DMS 273 treated with DMSO at 0.1 percent for 48 hours (cell line): ENCODE measurements at regions not wholly inside any gene's neighbourhood (a gene's known extent, or its start where the extent isn't known, plus 50 kb on each side); places are given as distances from the start of the nearest gene placed in this dataset.
"Not testable (repeated sequence)": the region's sequence is repeated elsewhere in the genome, so short reads cannot be mapped to it uniquely, and the experiment has no call there.

Source experiments
- DNase-seq: peaks from one replicate; lab custom pipeline; 2025; lab: John Stamatoyannopoulos, UW

DNA sequence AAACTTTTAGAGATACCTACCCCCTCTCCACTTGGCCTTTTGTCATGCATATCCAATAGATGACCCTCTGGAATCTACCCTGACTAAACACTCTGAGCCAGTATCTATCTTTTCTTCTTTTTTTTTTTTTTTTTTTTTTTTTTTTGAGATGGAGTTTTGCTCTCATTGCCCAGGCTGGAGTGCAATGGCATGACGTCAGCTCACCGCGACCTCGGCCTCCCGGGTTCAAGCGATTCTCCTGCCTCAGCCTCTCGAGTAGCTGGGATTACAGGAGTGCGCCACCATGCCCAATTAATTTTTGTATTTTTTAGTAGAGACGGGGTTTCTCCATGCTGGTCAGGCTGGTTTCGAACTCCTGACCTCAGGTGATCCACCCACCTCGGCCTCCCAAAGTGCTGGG lies 50.8 kb upstream of the GRIN2B start:
- not testable (repeated sequence) for DNase-seq

DNA sequence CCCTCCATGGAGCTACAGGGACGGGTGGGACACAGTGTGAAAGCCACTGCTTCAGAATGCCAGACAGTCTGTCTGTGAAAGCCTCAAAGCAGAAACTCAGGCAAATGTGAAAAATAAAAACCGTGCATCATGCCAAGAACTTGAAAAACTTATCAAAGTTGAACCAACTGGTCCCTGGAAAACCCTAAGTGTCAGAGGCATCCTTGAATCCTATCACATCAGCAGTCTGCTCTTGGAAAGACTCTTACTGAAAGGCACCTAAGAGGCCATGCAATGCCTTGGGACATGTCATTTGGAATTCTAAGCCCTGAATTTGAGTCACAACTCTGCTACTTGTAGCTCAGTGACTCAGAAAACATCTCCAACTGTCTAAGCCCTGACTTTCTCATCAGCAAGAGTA lies 62.4 kb upstream of the GRIN2B start:
- DNase-seq: no peak

DNA sequence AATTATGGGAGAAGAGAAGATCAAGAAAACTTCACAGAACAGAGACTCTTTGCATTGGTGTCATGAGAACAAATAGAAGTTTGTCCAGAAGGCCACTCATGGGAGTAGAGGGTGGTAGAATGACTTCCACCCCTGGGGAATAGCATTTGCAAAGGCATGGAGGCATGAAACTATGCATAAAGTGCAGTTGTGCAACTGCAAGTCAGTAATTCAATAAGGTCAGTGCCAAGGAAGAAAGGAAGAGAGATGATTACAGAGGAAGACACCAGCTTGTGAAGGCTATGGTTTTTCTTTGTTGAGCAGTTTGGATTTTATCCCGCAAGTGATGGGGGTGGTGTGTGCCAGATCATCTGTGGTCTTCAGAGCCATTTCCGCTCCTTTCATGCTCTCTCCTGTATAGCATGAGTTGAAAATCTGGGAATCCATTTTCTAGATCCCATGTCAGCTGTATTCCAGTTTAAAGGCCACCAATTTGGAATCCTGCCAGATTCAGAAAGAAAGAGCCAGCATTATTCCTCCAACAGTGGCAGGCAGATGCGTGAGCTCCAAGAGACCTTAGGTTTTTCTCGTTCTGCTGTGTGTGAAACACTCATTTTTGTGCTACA lies 67.6 kb upstream of the GRIN2B start:
- no peak for DNase-seq

DNA sequence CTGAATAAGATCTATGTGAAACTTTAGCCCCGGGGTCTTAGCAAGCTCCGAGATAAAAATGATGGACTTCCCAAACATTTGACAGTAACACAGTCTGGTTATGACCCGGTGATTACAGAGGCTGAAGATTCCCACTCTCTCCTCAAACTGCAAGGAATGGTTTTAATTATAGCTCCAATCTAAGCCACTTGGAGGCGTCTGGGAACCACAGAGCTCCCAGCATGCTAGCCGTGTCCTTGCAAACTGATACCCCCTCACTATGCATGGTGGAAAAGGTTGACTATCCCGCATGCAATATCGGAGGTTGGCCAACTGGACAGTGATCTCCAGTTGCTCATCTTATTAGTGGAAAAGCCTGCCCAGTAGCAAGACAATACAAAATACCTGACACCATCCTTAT lies 76.5 kb upstream of the GRIN2B start:
- no peak for DNase-seq

DNA sequence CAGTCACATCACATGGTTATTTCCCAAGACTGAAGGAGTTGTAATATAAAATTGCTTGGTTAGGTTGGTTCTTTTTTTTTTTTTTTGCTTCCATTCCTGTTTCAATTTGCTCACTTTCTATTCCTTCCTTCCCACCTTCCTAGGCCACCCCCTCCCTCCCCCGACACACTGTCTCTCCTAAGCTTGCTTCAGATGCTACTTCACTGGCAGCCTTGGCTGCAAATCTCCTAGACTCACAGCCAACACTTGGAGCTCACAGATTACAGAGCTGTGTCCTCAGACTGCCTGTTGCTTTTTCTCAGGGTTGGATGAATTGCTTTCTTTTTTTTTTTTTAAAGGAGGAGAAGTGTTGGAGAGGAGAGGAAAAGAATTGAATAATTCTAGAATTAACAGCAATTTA lies 77.3 kb upstream of the GRIN2B start:
- DNase-seq: no peak

DNA sequence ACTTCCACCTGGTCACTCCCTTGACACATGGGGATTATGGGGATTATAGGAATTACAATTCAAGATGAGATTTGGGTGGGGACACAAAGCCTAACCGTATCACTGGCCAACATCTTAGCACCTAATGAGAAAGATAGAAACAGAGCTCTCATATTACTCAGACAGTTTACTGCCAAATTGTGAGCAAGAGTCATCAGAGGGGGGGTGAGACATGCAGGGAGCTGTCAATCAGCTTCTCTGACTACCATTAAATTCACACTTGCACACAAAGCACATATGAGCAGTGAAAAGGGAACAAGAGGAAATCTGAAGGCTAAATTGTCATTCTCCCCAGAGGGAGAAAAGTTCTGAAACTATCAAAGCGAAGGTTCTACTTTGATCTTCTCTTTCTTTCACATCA lies 78.1 kb upstream of the GRIN2B start:
- DNase-seq: no peak

DNA sequence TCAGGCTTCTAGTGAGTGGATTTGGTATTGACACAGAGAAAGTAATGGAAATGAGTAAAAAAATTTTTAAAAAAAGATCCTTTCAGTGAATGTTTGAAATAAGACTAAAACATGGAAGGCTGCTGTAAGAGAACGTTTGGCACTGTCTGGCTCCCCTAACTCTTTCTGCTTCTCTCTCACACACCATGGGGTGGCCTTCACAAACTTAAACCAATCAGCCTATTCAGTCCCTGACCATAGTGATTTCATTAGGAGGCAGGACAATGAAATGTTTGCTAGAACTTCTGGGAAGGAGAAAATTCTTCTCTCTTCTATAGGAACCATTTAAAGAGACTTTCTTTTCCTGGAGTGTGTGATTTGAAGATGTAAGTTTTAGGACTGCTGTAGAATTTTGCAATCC lies 84.2 kb upstream of the GRIN2B start:
- no peak for DNase-seq

DNA sequence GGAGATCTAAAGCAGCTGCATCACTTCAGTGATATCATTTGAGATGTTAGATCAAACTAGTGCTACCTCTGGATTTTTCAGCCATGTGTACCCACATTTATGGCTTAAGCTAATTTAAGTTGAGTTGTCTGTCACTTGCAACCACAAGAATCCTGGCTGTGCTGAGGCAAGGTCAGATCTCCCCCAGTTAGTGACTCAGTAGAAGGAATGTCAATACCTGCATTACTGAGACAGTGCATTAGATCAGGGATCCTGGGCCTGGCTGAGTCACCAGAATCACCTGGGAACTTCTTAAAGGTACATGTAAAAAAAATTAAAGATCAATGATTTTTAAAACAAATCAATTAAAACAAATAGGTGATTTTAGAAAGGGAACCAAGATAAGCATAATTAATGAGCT lies 84.6 kb upstream of the GRIN2B start:
- DNase-seq: no peak

DNA sequence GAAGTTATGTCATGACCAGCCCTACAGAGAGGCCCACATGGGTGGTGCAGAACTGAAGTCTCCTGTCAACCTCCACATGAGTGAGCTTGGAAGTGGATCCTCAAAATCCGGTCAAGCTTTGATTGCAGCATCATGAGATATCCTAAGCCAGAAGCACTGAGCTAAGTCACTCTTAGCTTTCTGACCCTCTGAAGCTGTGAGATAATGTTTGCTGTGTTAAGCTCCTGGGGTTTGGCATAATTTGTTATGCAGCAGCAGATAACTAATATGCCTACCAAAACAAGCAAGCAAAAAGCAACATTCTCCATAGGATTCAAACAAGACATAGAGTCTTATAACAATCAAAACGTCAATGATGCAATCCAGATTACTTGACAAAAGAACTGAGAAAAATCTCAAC lies 87.6 kb upstream of the GRIN2B start:
- no peak for DNase-seq

DNA sequence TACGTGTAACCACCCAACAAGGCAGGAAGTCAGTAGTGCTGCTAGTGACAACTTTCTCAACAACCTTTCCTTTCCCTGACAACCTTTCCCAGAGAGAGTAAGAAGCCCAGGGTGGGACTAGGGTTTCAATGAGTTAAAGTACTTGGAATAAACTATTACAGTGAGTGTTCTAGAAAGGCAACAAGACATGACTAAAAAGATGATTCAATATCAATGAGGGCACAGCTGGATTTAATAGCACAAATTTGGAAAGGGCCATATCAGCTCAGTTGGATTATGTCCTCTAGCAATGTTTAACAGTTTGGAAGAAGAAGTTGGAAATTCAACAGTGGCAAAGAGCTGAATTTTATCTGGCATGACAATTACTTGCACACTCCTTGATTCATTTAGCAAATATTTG lies 90.4 kb upstream of the GRIN2B start:
- no peak for DNase-seq

DNA sequence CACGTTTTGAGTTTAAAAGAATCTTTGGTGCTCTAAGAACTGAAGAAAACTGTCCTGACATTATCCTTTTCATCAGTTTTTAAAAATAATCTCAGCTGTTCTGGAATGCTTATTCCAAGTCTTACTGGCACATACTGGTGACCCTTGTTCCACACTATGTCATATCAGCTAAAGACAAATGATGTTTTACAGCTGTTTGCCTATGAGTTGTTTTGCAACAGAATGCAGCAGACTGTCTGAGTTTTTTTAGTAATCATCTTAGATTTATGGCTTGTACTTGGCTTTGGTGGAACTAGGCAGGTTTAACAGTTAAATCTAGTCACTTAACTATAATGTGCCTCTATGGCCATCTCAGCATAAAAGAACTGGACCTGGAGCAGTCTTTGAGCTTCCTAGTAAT lies 91.6 kb upstream of the GRIN2B start:
- no peak for DNase-seq

DNA sequence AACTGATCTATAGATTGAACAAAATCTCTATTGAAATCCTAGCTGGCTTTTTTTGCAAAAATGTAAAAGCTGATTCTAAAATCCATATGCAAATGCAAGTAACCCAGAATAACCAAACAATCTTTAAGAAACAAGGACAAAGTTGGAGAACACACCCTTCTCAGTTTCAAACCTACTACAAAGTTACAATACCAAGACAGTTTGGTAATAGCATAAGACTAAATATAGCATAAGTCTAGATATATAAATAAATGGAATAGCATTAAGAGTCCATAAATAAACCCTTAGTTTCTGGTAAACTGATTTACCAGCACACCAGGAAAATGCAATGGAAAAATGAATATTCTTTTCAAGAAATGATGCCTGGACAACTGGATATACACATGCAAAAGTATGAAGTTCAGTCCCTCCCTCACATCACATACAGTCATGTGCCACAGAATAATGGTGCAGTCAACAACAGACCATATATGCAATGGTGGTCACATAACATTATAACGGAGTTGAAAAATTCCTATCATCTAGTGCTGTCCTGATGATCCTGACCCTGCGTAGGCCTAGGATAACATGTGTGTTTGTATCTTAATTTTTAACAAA lies 94.5 kb upstream of the GRIN2B start:
- DNase-seq: no peak

DNA sequence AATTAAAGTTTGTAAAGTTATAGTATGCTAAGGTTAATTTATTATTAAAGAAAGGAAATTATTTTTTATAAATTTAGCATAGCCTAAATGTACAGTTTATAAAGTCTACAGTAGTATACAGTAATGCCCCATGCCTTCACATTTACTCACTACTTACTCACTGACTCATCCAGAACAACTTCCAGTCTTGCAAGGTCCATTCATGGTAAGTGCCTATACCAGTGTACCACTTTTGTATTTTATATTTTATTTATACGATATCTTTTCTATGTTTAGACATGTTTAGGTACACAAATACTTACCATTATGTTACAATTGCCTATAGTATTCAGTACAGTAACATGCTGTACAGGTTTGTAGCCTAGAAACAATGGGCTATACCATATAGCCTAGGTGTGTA lies 95.1 kb upstream of the GRIN2B start:
- DNase-seq: no peak

DNA sequence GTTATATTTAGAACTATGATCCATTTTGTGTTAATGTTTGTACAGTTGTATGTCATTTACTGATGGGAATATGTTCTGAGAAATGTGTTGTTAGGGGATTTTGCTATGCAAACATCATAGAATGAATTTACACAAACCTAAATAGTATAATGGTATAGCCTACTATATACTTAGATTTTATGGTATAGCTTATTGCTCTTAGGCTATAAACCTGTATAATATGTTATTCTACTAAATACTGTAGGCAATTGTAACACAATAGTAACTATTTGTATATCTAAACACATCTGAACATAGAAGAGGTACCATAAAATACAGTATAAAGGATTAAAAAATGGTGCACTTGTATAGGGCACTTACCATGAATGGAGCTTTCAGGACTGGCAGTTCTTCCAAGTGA lies 105.4 kb upstream of the GRIN2B start:
- DNase-seq: no peak

DNA sequence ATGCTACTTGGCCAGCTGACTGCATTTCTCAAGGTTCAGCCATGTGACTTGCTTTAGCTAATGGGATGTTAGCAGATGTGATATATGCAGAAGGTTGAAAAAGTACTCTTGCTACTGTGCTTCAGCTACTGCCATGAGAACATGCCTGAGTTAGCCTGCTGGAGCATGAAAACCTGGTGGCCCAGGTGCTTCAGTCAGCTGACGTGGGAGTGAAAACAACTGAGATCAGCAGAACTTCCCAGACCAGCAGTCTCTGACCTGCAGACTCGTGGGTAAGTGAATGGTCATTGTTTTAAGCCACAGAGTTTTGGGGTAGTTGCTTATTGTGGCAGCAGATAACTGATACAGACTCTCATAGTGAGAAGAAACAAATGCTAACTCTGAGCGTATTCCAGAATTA lies 118.6 kb upstream of the GRIN2B start:
- no peak for DNase-seq

DNA sequence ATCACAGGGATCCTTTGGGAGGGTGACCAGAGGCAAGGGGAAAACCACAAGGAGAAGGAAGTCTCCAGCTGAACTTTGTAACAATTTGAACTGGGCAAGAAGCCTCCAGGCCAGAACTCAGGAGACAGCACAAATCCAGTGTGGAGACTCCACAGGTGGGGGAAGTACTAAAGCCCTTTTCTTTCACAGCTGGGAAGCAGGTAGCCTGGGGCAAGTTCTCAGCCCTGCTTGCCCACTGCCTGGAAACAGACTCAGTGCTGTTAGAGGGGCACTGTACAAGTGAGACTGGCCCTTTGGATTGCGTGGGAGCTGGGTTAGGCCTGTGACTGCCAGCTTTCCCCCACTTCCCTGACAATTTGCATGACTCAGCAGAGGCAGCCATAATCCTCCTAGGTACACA lies 120.2 kb upstream of the GRIN2B start:
- DNase-seq: not testable (repeated sequence)

DNA sequence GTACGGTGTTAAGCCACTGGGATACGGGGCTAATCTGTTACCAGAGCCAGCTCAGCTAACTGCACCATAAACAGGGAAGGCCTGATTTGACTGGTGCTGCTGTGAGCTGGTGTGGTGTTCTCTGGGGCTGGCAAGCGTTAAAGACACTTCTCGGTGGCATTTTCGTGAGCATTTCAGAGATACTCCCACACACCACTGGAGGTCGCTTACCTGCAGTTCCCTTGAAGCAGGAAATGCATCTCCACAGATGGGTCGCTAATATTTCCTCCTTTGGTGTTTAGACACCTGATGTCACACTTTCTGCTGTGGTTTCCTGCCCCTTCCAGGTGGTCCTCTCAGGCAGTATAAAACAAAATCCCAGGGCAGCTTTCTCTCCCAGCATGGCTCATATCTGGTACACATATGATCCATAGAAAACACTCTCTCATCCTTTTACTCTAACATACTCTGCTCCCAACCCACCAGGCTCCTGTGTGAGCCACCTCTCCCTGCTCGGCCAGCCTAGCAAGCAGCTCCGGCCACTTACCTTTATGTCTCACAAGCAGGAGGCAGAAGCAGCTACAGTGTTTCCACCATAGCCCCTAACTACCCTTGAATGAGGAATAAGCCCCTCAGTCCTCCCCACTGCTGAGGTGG lies 129.9 kb upstream of the GRIN2B start:
- no peak for DNase-seq

DNA sequence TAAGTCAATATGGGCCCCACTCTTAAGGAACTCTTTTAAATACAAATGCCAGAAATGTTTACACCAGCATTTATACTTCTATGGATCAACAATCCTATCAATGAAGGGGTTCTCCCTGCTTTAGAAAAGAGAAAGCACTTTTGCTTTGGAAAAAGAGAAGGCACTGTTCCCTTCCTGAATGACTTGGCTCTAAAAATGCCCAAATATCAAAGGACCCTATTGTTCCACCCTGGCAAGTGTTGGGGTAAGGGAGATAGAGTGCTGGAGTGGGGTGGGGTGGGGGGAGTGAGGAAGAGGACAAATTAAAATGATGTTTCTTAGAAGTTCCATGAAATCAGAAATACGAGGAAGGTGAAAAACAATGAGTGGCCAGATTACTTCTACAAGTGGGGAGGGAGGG lies 131.6 kb upstream of the GRIN2B start:
- DNase-seq: no peak

DNA sequence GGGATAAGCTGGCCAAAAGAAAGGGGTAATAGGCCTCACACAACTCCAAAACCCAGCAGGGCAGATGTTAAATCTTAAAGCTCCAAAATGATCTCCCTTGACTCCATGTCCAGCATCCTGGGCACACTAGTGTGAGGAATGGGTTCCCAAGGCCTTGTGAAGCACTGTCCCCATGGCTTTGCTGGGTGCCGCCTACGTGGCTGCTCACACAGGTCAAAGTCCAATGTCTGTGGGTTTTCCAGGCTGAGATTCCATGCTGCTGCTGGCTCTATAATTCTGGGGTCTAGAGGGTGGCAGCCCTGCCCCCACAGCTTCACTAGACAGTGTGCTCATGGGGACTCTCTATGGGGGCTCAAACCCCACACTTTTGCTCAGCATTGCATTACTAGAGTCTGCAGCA lies 145.3 kb upstream of the GRIN2B start:
- DNase-seq: no peak

DNA sequence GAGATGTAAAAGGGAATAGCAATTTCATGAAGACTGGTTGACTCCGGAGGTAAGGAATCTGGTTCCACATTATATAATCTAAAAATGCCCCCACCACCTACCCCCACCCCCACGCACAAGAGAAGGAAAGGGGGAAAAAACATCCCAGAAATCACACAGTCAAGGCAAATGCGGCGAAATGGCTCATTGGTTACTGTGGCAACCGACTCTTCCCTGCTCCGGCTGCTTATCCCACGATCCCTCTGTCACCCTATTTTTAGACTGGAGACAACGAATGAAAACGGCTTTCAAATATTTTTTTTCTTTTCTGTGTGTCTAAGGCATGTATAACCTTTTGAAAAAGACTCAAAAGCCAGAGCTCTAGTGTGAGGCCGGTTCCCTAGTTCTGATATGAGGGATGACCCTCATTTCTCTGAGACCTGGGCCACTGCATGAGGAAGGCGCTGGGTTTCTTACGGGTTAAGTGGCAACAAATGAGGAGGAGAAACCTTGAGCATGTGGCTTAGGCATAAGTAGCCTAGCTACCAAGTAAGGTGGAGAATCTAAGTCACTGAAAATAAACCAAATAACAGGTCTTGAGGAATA lies 148.3 kb upstream of the GRIN2B start:
- no peak for DNase-seq

DNA sequence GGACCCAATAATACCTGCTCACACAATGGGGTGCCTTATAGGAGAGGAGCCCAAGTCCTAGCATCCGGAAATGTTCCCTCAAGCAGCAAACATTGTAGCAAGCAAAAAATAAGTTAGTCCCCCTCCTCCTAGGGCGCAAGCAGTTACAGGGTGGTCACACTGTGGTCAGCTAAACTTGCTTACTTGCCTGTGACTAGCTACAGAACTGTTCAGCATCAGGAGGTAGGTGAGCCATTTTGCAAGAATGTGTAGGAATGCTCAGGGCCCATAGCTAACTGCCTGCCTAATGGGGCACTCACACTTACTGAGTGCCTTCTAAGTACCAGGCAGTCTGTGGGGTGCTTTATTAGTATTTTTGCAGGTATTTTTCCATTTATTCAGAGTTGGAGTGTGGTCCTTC lies 154.6 kb upstream of the GRIN2B start:
- no peak for DNase-seq

DNA sequence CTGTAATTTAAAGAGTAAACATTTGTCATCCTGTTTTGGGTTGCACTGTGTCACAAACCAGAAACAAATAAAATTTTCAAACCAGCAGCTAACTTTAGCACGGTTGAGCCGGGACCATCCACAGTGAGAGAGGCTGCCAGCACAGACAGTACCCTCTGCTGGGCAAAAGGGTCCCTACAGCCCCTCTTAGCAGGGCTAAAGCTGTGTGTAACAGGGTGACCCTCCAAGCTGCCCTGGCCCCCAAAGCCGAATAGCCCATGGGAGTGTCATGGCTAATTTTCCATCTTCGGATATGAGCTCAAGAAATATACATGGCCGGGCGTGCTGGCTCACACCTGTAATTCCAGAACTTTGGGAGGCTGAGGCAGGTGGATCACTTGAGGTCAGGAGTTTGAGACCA lies 157.1 kb upstream of the GRIN2B start:
- DNase-seq: no peak

DNA sequence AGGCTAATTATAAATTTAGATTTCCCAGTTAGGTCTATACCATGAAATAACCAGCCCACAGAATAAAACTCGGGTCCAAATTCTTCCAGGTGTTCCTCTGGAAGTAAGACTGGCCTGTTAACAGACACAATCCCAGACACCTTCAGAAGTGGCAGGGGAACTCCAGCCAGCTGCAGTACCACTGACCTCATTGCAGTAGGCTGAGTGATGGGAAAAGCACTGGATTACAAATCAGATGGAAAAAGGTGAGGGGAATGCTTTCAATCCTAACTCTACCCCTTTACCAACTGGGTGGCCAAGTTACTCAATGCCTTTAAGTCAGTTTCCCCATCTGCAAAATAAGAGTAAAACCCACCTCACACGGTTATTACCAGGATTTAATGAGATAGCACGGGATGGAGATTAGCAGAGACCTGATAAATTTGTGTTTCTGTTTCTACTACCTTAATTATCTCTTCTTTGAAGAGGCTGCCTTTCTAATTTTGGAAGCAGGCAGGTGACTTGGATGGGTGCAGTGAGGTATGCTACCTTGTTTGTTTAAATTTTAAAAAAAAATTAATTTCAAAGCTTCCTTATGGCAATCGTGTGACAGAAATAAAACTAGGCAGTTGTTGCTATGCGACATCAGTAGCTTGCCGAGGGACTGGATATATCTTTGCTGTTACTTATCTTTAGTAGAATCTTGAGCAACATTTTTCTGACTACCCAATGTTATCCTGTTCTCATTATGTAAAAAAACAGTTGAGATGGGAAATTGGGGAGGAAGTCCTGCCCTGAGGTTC lies 167.3 kb upstream of the GRIN2B start:
- DNase-seq: no peak
